ENCODE measurements at regions not wholly inside any gene's neighbourhood (a gene's known extent, or its start where the extent isn't known, plus 50 kb on each side); places are given as distances from the start of the nearest gene placed in this dataset.
"Not testable (repeated sequence)": the region's sequence is repeated elsewhere in the genome, so short reads cannot be mapped to it uniquely, and the experiment has no call there.

DNA sequence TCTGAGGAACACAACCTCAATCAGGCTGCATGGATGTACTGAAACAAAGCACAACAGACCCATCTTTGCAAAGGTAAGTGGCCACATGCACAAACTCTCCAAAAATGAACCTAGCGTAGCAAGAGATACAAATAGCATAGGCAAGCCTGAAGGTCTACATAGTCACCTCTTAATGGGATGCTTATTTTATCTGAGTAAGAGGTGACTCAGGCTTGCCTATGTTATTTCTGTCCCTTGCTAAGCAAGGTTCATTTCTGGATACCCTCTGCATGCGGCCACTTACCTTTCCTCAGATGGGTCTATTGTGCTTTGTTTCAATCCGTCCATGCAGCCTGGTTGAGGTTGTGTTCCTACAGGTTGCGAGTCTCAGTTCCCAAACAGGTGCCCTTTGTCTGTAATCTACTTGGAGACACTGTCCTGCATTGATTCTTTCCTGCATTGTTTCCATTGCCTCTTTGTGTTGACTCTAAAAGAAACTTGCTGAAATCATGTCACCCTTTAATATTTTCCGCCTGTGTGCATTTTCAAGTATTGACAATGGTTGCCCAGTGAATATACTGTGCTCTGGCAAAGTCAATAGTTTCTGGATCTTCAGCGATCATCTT is 291.8 kb upstream of the LYZL1 start:
- no peak for DNase-seq

- no peak for DNase-seq
Observed at GRCh38 chr10:28997734-28998133, 291.1 kb upstream of the LYZL1 start.

DNA sequence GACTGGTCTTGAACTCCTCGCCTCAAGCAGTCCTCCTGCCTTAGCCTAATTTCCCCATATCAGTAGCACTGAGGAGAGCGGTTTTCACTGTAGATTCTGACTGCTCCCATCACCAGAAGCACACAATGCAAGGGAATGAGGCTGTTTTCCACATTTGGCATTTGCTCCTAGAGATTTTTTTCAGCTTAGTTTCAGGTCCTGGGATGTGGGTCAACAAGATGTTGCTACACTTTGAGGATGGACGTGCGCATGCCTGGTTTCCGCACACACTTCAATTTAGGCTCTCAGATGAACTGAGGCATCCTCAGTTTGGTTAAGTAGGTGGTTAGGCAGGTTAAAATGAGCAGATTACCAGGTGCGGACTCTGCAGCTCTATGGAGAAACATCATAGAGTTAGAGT is 287.1 kb upstream of the LYZL1 start:
- DNase-seq: no peak

GRCh38 chr10:29003014-29003413 is 285.9 kb upstream of the LYZL1 start:
- DNase-seq: not testable (repeated sequence)

GRCh38 chr10:29005988-29006387 is 282.9 kb upstream of the LYZL1 start:
- DNase-seq: no peak

DNA sequence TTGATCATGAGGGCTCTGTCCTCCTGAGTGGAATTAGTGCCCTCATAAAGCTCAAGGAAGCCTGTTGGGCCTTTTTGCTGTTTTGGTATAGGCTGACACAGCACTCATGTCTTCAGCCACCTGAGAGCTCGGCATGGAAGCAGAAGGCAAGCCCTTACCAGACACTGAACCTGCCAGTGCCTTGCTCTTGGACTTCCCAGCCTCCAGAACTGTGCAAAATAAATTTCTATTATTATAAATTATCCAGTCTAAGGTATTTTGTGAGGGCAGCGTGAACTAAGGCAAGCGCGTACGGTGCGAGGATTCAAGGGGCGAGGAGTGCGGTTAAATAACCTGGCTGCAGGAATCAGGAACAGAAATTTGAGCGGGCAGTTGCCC is 281.5 kb upstream of the LYZL1 start:
- no peak for DNase-seq

GRCh38 chr10:29007748-29008610 is 280.9 kb upstream of the LYZL1 start:
- DNase-seq: no peak

GRCh38 chr10:29009464-29009863 is 279.4 kb upstream of the LYZL1 start:
- DNase-seq: no peak

DNA sequence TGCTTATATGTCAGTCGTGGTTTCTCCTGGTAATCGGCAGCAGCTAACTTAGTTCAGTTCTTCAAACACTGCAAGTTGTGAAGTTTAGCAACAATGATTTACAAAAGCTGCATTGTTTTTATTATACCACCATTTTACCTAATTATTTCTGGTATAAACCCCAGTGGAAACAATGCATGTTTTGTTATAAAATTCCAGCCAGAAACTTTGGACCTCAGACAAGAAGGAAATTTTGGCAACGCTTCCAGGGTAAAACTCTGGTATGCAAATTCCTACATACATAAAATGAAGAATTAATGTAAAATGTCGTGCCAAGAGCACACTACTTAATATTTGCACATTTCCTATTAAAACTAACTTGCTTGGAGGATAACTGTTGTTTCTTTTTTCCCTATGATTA is 277.4 kb upstream of the LYZL1 start:
- no peak for DNase-seq

DNA sequence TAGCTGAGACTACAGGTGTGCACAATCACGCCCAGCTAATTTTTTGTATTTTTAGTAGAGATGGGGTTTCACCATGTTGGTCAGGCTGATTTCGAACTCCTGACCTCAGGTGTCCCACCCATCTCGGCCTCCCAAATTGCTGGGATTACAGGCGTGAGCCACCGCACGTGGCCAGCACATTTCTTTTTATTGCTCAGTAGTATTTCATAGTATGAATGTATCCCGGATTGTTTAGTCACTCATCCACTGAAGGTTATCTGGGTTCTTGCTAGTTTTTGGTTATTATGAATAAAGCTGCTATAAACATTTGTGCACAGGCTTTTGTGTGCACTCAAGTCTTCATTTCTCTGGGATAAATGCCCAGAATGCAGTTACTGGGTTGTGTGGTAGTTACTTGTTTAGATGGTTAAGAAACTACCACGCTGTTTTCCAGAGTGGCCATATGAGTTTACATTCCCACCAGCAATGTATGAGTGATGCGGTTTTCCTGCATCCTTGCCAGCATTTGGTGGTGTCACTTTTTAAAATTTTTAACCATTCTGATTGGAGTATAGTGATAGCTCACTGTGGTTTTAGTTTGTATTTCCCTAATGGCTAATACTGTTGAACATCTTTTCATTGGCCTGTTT is 275.8 kb upstream of the LYZL1 start:
- DNase-seq: no peak

DNA sequence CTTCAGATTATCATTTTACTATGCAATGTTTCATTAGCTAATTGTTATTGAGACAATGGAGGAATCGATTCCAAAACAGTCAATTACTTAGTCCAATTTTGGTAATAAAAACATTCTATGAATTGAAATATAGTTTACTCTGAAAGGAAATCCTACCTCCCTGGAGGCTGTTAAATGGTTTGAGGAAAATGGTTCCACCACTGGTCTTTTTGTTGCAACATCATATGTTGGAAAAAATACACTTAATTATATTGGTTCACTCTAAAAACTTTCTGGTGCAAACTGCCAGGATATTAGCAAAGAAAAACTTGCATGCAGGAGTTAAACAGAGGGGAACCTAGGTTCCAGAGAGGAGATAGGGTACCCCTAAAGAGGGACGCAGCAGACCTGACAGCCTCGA is 267.3 kb upstream of the LYZL1 start:
- no peak for DNase-seq

DNA sequence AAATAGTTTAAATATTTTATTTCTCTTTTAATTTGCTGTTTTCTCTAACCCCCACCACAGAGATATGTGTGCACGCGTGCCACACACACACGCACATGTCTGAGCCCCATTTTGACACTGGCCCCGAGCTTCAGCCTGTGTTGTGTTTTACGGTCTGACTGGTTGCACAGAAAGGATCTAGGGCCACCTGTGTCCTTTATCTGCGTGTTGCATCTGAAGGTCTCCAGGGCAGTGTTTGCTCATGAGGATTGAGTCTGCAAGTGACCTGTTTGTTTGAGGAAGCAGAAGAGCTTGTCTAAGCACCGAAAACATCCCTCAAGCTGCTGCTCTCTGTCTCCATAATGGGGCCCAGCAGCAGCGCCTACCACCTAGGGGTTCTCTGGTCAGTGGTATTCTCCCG is 266.4 kb upstream of the LYZL1 start:
- DNase-seq: no peak

- DNase-seq: no peak
Observed at GRCh38 chr10:29023678-29024077, 265.2 kb upstream of the LYZL1 start.

DNA sequence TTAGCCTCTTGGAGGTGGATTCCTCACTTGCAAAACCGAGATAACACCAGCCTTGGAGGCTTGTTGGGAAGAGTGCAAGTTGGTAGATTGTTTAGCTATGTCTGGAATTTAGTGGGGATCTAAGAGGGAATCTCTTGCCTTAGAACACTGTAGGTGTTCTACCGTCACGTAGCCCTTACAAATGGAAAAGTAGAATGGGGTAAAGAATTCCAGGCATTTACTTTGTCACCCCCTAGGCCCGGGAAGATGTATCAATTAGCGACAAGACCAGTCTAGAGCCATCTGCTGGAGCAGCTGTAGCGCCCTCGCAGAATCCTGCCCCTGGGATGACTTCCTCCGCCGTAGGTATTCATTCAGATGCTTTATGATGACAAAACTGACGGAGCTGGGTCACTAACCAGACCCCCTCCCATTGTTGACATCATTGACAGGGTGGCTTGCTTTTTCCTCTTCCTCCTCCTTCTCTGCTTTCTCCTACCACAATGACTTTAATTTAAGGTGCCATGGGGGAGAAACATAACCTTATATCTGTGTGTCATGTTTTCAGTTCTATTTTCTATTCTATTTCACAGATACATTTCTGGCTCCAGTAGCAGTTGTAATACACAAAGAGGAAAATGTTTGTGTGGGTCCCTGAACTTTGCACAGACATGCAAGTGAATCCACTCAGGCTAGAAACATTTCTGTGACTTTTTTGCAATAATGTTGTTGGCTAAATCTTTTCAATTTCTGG is 262.6 kb upstream of the LYZL1 start:
- DNase-seq: no peak

GRCh38 chr10:29026802-29027580 is 261.9 kb upstream of the LYZL1 start:
- no peak for DNase-seq

GRCh38 chr10:29028486-29028885 is 260.4 kb upstream of the LYZL1 start:
- DNase-seq: no peak

DNA sequence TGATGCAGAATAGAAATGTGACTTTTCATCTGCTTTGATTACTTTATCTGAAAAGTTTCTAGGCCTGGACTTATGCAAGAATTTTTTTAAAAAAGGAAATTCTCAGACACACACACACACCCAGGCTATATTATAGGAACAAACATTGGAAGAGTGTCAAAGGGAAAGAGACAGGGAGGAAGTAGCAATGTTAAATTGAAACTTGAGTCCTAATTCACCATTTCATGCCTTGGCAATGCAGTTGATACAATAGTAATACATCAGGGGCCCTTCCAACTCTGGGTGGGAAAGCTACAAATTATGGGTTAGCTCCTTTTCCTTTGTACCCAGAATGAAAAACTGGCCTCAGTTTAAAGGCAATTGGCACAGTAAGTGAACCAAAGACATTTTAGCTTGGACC is 258.0 kb upstream of the LYZL1 start:
- DNase-seq: no peak

GRCh38 chr10:29032169-29032568 is 256.7 kb upstream of the LYZL1 start:
- no peak for DNase-seq

DNA sequence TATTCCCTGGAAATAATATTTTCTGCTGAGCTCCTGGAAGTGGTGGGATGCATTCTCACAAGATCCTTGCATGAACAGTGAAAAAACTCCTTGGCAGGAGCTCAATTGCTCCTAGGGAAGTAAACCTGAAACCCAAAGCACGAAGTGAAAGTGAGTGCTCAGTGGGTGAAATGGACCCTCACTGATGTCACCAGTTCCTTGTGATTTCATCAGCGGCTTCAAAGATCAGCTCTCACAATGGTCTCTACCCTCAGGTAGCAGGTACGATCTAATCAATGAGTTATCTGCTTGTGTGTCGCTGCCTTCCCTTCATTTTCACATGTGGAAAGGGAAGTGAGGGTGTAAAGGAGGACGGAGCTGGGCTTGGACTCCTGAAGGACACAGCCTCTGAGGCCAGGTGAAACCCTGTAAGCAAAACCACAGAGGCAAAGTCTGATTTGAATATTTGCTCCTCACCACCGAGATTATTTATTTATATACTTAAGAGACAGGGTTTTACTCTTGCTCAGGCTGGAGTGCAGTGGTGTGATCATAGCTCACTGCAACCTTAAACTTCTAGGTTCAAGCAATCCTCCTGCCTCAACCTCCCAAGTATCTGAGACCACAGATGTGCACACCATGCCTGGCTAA is 255.4 kb upstream of the LYZL1 start:
- no peak for DNase-seq

GRCh38 chr10:29034592-29034991 is 254.3 kb upstream of the LYZL1 start:
- no peak for DNase-seq

DNA sequence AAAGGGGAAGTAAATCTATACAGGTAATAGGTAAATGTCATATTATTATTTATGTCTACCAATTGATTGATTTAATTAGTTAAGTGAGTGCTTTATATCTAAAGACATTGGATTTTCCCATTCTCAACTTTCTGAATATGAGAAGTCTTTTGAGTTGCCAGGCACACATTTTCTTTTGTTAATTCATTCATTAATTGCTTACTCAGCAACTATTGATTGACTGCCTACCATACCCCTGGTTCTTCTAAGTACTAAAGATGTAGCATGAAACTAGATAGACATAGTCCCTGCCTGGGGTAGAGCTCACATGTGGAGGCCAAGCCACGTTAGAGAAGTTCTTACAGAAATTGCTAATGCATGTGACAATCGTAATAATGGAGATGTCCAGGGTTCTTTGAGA is 253.1 kb upstream of the LYZL1 start:
- DNase-seq: no peak

Measured in activated CD8-positive, alpha-beta memory T cell treated with anti-CD3 and anti-CD28 coated beads, Interleukin-2, amount 50 U/mL, for 4 hours (primary cell).